GM12872 (cell line): ENCODE measurements at regions not wholly inside any gene's neighbourhood (a gene's known extent, or its start where the extent isn't known, plus 50 kb on each side); places are given as distances from the start of the nearest gene placed in this dataset.

Source experiments
- TF ChIP-seq, protein P1 (sequence below): IDR thresholded peaks from 3 replicates; pipeline ENCODE4 v1.5.1; 2011; ENCODE audit warnings: low read depth, mild to moderate bottlenecking, low read length, moderate library complexity; ENCODE audit not compliant: insufficient read depth

DNA sequence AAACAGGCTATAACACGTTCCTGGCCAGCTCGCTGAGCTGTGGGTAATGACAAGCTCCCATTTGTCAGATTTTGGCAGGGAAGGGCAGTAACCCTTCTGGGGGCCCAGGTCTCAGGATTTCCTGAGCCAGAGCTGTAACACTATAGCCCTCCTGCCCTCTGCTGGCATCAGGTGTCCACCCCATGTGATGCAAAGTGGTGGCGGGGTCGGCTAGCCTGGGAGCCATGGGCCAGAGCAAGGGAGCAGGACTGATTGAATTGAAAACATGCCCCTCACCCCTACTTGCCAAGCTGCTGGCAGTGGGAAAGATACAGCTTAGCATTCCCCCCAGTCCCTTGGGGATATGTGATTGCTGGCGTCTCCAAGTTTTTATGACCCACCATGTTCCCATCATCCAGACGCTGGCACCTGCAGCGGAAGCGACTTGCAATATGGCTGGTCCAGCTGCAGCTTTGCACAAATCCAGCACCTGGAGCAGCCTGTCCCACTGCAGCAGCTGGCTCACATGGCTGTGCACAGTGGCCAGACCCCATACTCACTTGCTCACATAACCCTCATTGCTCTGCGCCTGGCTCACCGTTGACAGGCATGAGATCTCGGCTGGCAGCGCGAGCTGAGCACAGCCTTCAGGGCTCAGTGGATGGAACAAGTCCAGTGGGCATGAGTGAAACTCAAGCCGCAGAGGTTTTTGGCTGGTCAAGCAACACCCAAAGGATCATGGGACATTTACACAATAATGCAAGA, 1147.8 kb downstream of the JRKL start:
- TF ChIP-seq, protein P1, sequence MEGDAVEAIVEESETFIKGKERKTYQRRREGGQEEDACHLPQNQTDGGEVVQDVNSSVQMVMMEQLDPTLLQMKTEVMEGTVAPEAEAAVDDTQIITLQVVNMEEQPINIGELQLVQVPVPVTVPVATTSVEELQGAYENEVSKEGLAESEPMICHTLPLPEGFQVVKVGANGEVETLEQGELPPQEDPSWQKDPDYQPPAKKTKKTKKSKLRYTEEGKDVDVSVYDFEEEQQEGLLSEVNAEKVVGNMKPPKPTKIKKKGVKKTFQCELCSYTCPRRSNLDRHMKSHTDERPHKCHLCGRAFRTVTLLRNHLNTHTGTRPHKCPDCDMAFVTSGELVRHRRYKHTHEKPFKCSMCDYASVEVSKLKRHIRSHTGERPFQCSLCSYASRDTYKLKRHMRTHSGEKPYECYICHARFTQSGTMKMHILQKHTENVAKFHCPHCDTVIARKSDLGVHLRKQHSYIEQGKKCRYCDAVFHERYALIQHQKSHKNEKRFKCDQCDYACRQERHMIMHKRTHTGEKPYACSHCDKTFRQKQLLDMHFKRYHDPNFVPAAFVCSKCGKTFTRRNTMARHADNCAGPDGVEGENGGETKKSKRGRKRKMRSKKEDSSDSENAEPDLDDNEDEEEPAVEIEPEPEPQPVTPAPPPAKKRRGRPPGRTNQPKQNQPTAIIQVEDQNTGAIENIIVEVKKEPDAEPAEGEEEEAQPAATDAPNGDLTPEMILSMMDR: no peak

GRCh38 chr11:97544431-97544830, 1154.6 kb downstream of the JRKL start:
- TF ChIP-seq, protein P1: no peak

- TF ChIP-seq, protein P1: no peak
Observed at GRCh38 chr11:97548280-97548679, 1158.5 kb downstream of the JRKL start.

DNA sequence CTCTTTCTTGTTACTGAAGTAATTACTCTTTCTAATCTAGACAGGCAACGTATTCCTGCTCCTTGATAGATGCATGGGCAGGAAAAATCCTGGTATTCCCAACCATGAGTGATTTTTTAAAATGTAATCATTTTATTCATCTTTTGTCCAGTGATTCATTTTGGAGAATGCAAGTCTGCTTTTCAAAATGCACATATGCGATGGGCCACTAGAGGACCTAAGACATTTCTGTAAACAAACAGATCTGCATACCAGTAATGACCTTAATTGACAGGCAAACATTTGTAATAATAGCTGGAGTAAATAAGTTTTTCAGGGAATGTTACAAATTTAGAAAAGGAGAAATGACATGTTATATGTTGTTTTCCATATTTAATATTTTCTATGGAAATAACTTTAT, 1167.6 kb downstream of the JRKL start:
- TF ChIP-seq, protein P1: no peak

GRCh38 chr11:97567801-97568200, 1178.0 kb downstream of the JRKL start:
- TF ChIP-seq, protein P1: no peak

GRCh38 chr11:97570636-97571035, 1180.8 kb downstream of the JRKL start:
- TF ChIP-seq, protein P1: no peak

DNA sequence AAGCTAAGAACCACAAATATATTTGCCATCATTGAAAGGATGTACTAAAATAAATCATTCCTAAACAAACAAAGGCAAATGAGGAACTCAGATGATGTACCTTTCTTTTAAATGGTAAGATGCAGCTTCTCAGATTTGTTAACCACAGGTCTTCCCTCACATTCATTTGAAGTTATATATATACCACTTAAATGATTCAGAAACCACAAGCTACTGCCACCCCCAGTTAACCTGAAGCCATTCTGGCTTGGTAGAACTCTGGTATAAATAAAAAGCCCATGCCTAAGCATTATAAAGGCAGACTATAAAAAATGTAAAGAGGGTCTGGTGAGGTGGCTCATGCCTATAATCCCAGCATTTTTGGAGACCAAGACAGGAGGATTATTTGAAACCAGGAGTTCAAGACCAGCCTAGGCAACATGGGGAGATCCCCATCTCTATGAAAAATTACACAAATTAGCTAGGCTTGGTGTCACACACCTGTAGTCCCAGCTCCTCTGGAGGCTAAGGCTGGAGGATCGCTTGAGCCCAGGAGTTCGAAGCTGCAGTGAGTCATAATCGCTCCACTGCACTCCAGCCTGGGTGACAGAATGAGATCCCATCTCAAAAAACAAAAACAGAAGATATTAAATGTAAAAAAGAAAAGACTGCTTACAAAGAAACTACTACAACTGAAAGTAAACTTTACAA, 1185.3 kb downstream of the JRKL start:
- TF ChIP-seq, protein P1: no peak
